Transverse colon (tissue), 4 donors: ENCODE measurements at regions not wholly inside any gene's neighbourhood (a gene's known extent, or its start where the extent isn't known, plus 50 kb on each side); places are given as distances from the start of the nearest gene placed in this dataset.

Source experiments
- DNase-seq: peaks from one replicate; pipeline ENCODE4 v3.0.0-alpha.2; 2019
- H3K27ac ChIP-seq, 4 donors: fragments of 200-600 bp; sonication (generic); 2 replicates each; pipeline ENCODE4 v1.5.1; 2016 to 2018; ENCODE audit warnings: inconsistent platforms in 4 of 4
- H3K27me3 ChIP-seq: fragments of 200-600 bp; sonication (generic); 2 replicates; pipeline ENCODE4 v1.5.1; 2017; ENCODE audit warnings: inconsistent platforms
- H3K36me3 ChIP-seq, 4 donors: fragments of 200-600 bp; sonication (generic); 2 replicates each; pipeline ENCODE4 v1.5.1; 2017 to 2019; ENCODE audit warnings: inconsistent platforms in 4 of 4
- H3K4me1 ChIP-seq, 4 donors: fragments of 200-600 bp; sonication (generic); 2 replicates each; pipeline ENCODE4 v1.5.1; 2017 to 2020; ENCODE audit warnings: inconsistent platforms in 4 of 4
- H3K4me3 ChIP-seq, 4 donors: fragments of 200-600 bp; sonication (generic); 1 replicate in 1 of 4; 2 replicates in 3 of 4; pipeline versions ENCODE4 v1.5.1 to v1.6.1; 2017 to 2019; ENCODE audit warnings: inconsistent platforms in 4 of 4
- H3K9me3 ChIP-seq, 2 donors: fragments of 200-600 bp; sonication (generic); 2 replicates each; pipeline ENCODE4 v1.5.1; 2017 to 2019; ENCODE audit warnings: inconsistent platforms in 2 of 2
- EP300 ChIP-seq: sonication (generic); formaldehyde crosslinking; IDR thresholded peaks from one replicate; pipeline ENCODE4 v1.6.1; 2017; ENCODE audit warnings: antibody characterized with exemption, low read depth
- POLR2A ChIP-seq: fragments of 450-650 bp; IDR thresholded peaks from one replicate; pipeline ENCODE4 v1.6.1; 2016; ENCODE audit warnings: antibody characterized with exemption, mild to moderate bottlenecking, moderate library complexity
- POLR2AphosphoS5 ChIP-seq, 3 donors: sonication (generic); formaldehyde crosslinking; IDR thresholded peaks; one replicate each; pipeline ENCODE4 v1.6.1; 2016; ENCODE audit warnings: antibody characterized with exemption in 3 of 3
- WGBS, 2 donors: methylation state at CpG; one replicate each; pipeline ENCODE4 v1.1.5; 2018; ENCODE audit warnings: low coverage in 1 of 2; 5-methylcytosine and 5-hydroxymethylcytosine counted together
- in situ Hi-C, 4 donors: fragments of 200-750 bp; cut with MboI; loops; one replicate each; pipeline versions ENCODE4 v1.15.0 to v1.15.1; 2017; ENCODE audit warnings: low sequenced_read_pairs in 3 of 4, low pct_ligation_motif_present in 1 of 4, low pct_unique_long_range_greater_than_20kb in 1 of 4
- intact Hi-C: fragments of 100-400 bp; cut with DNase I; formaldehyde crosslinking; loops from one replicate; pipeline ENCODE4 v1.15.1; 2023; ENCODE audit warnings: low total_unique reads
- TF ChIP-seq, protein P1 (sequence below), 5 experiments: fragments of 200-600 bp in 3 of 5; fragments of 450-650 bp in 2 of 5; sonication (generic) in 3 of 5; IDR thresholded peaks; 1 replicate in 2 of 5; 2 replicates in 3 of 5; pipeline ENCODE4 v1.5.1; 2016 to 2017; ENCODE audit warnings: antibody characterized with exemption in 5 of 5, inconsistent platforms in 3 of 5, mild to moderate bottlenecking in 2 of 5, moderate library complexity in 1 of 5

DNA sequence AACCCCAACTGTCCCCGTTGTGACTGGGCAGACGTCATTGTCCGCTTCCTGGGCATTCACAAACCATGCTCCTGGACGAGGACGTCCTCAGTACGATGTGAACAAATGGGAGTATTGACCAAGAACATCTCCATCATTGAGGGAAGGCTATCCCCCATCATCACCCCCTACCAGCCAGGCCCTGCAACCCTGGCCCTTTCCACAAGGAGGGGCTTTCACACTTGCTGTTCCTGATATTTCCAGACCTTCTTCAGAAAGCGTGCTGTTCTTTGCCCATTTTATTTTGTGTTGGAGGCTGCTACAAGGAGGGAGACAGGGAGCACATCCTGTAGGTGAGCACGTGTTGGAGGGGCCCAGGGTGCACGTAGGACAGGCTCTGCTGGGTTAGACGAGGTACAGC, 277.0 kb upstream of the LRRC3B start:
- H3K4me3 ChIP-seq: no peak overlapping the region
- no peaks in the 10 kb centered on the region for H3K36me3 ChIP-seq
- H3K9me3 ChIP-seq: peaks cover 8 to 13% of the 10 kb centered on the region in 2 donors
- no peak for DNase-seq
- whole genome bisulfite sequencing, 2 donors: 79 to 92% methylated on average over 6 to 10 of the region's 10 CpGs
- in situ Hi-C loops: no loop called here
- intact Hi-C loops: no loop called here
- H3K27ac ChIP-seq: no peak overlapping the region
- no peaks in the 10 kb centered on the region for H3K27me3 ChIP-seq
- TF ChIP-seq EP300: no peak
- no peak for TF ChIP-seq POLR2AphosphoS5 (IDR thresholded peaks at IDR 0.05)
- no peak for TF ChIP-seq POLR2A
- TF ChIP-seq, protein P1, sequence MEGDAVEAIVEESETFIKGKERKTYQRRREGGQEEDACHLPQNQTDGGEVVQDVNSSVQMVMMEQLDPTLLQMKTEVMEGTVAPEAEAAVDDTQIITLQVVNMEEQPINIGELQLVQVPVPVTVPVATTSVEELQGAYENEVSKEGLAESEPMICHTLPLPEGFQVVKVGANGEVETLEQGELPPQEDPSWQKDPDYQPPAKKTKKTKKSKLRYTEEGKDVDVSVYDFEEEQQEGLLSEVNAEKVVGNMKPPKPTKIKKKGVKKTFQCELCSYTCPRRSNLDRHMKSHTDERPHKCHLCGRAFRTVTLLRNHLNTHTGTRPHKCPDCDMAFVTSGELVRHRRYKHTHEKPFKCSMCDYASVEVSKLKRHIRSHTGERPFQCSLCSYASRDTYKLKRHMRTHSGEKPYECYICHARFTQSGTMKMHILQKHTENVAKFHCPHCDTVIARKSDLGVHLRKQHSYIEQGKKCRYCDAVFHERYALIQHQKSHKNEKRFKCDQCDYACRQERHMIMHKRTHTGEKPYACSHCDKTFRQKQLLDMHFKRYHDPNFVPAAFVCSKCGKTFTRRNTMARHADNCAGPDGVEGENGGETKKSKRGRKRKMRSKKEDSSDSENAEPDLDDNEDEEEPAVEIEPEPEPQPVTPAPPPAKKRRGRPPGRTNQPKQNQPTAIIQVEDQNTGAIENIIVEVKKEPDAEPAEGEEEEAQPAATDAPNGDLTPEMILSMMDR (IDR thresholded peaks at IDR 0.05): no peak
- H3K4me1 ChIP-seq: no peaks in the 10 kb centered on the region

DNA sequence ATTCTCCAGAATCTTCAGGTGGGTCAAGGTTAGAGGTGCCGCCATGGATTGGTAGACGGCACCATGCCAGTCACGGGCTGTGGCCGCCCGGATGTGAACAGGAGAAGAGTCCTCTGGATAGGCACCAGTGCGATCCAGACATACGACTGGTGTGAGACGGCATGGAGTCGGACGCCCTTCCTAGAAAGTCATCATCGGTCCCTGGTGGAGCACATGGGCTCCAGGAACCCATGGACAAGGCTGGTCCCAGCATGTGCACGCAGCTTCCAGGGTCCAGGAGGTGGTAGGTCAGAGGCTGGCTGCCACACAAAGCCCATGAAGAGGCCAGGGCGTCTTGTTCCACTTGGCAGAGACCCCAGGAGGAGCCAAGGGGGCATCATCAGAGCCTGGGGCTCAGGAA, 276.1 kb upstream of the LRRC3B start:
- 91 to 93% methylated on average over 5 to 13 of the region's 13 CpGs for WGBS, 2 donors
- Histone ChIP-seq H3K36me3 (no peaks in the 10 kb centered on the region), H3K9me3 (peaks cover 8 to 21% of the 10 kb centered on the region in 2 donors), H3K4me1 (no peaks in the 10 kb centered on the region), H3K27ac (no peak overlapping the region), H3K4me3 (no peak overlapping the region), H3K27me3 (no peaks in the 10 kb centered on the region)
- intact Hi-C loops: no loop called here
- no peak for DNase-seq
- TF ChIP-seq, protein P1 (IDR thresholded peaks at IDR 0.05): no peak
- TF ChIP-seq POLR2A: no peak
- TF ChIP-seq EP300: no peak
- no peak for TF ChIP-seq POLR2AphosphoS5 (IDR thresholded peaks at IDR 0.05)
- in situ Hi-C loops: no loop called here

DNA sequence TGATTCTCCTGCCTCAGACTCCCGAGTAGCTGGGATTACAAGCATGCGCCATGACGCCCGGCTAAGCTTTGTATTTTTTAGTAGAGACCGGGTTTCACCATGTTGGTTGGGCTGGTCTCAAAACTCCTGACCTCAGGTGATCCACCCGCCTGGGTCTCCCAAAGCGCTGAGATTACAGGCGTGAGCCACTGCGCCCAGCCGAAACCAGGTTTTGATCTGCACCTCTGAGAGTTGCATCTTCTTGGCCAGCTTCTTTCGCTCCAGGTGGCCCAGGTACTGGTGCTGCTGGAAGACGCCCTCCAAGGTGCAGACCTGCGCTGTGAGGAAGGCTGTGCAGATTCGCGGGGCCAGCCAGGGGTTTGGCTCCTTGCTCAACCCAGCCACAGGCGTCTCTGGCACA, 275.4 kb upstream of the LRRC3B start:
- in situ Hi-C loops: no loop called here
- 94 to 100% methylated on average over 2 to 16 of the region's 16 CpGs for WGBS, 2 donors

DNA sequence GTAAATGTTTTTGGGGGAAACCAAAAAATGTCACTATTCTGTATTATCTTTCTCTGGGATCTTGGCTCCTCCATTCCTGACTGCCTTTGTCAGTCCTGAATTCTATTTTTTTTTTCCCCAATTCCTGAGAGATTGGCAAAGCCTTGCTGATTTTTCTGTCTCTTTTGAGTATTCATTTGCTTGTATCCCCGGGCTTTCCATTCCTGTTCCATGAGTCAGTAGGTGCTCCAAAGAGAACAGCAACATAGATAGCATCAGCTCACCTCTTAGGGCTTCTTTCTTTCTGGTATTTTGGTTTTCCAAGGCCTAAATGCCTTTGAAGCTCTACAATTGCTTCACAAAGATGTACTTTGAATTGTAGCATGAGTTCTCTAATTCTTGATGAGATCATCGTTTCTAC, 271.7 kb upstream of the LRRC3B start:
- no peak overlapping the region for H3K27ac ChIP-seq

More for the DNA sequence above, 275.4 kb upstream of the LRRC3B start:
- Histone ChIP-seq H3K27me3 (no peaks in the 10 kb centered on the region), H3K4me3 (no peak overlapping the region), H3K9me3 (peaks cover 8 to 21% of the 10 kb centered on the region in 2 donors), H3K27ac (no peak overlapping the region), H3K4me1 (no peaks in the 10 kb centered on the region), H3K36me3 (no peaks in the 10 kb centered on the region)
- TF ChIP-seq, protein P1 (IDR thresholded peaks at IDR 0.05): no peak
- TF ChIP-seq POLR2A: no peak
- intact Hi-C loops: no loop called here
- no peak for DNase-seq

More for the DNA sequence above, 271.7 kb upstream of the LRRC3B start:
- Histone ChIP-seq H3K27me3 (no peaks in the 10 kb centered on the region), H3K4me1 (no peaks in the 10 kb centered on the region), H3K4me3 (no peak overlapping the region), H3K9me3 (peaks cover 5 to 21% of the 10 kb centered on the region in 2 donors), H3K36me3 (no peaks in the 10 kb centered on the region)
- in situ Hi-C loops: no loop called here
- no peak for DNase-seq
- TF ChIP-seq, protein P1 (IDR thresholded peaks at IDR 0.05): no peak
- no peak for TF ChIP-seq POLR2A
- no peak for TF ChIP-seq EP300
- no peak for TF ChIP-seq POLR2AphosphoS5 (IDR thresholded peaks at IDR 0.05)
- WGBS, 2 donors: 73 to 80% methylated on average over 2 of the region's 2 CpGs
- intact Hi-C loops: no loop called here
